Naive thymus-derived CD4-positive, alpha-beta T cell (primary cell): ENCODE measurements at regions not wholly inside any gene's neighbourhood (a gene's known extent, or its start where the extent isn't known, plus 50 kb on each side); places are given as distances from the start of the nearest gene placed in this dataset.

Source experiments
- ATAC-seq: fragments of 150-1000 bp; cut with Tn5 transposase; 2 replicates; pipeline ENCODE4 v1.10.0; 2021; ENCODE audit warnings: mild to moderate bottlenecking, moderate library complexity
- CTCF ChIA-PET: fragments of 350-600 bp; sonication (Branson Sonifier 250); formaldehyde crosslinking; loops from one replicate; lab custom pipeline; 2021; ENCODE audit warnings: antibody characterized with exemption; lab: Charles Lee
- POLR2A ChIA-PET: fragments of 350-600 bp; sonication (Branson Sonifier 250); formaldehyde crosslinking; loops from one replicate; lab custom pipeline; 2021; ENCODE audit warnings: antibody characterized with exemption, inconsistent platforms; lab: Charles Lee
- DNase-seq, 9 donors: peaks; one replicate each; pipeline versions ENCODE4 v3.0.0 to v3.0.0-alpha.2; 2020 to 2022; ENCODE audit warnings: mixed read lengths in 1 of 9
- H3K27ac ChIP-seq: one replicate; pipeline ENCODE4 v1.7.0; 2013; ENCODE audit warnings: mild to moderate bottlenecking, low read depth, low read length, moderate library complexity
- H3K27me3 ChIP-seq, 2 donors: one replicate each; pipeline ENCODE4 v1.7.0; 2013; ENCODE audit warnings: low read length in 2 of 2, mild to moderate bottlenecking in 2 of 2, moderate library complexity in 2 of 2; ENCODE audit not compliant: control insufficient read depth in 2 of 2, insufficient read depth in 2 of 2
- H3K36me3 ChIP-seq, 3 experiments: 1 replicate in 2 of 3; 2 replicates in 1 of 3; pipeline ENCODE4 v1.7.0; 2013; ENCODE audit warnings: low read length in 3 of 3, mild to moderate bottlenecking in 3 of 3, moderate library complexity in 1 of 3; ENCODE audit not compliant: insufficient read depth in 3 of 3, control insufficient read depth in 2 of 3
- H3K4me1 ChIP-seq, 2 donors: one replicate each; pipeline ENCODE4 v1.7.0; 2013; ENCODE audit warnings: low read length in 2 of 2, mild to moderate bottlenecking in 2 of 2, moderate library complexity in 1 of 2; ENCODE audit not compliant: control insufficient read depth in 2 of 2, insufficient read depth in 2 of 2
- H3K4me3 ChIP-seq: 2 replicates; pipeline ENCODE4 v1.7.0; 2013; ENCODE audit warnings: mild to moderate bottlenecking, low read length
- H3K9me3 ChIP-seq, 3 experiments: 1 replicate in 2 of 3; 2 replicates in 1 of 3; pipeline ENCODE4 v1.7.0; 2013; ENCODE audit warnings: low read length in 3 of 3; ENCODE audit not compliant: control insufficient read depth in 2 of 3
- H3K27ac Mint-ChIP-seq, 9 donors: one replicate each; pipeline ENCODE4 v1.8.0; 2020 to 2022; ENCODE audit warnings: mixed read lengths in 9 of 9, mild to moderate bottlenecking in 8 of 9, moderate library complexity in 5 of 9, inconsistent platforms in 2 of 9
- H3K27me3 Mint-ChIP-seq, 5 donors: one replicate each; pipeline ENCODE4 v1.8.0; 2021 to 2022; ENCODE audit warnings: mixed read lengths in 5 of 5, mild to moderate bottlenecking in 1 of 5
- H3K36me3 Mint-ChIP-seq, 5 donors: one replicate each; pipeline ENCODE4 v1.8.0; 2020 to 2022; ENCODE audit warnings: mixed read lengths in 5 of 5, mild to moderate bottlenecking in 3 of 5, inconsistent platforms in 1 of 5
- H3K4me1 Mint-ChIP-seq, 7 donors: one replicate each; pipeline ENCODE4 v1.8.0; 2020 to 2022; ENCODE audit warnings: mixed read lengths in 7 of 7, mild to moderate bottlenecking in 3 of 7, inconsistent platforms in 1 of 7
- H3K4me3 Mint-ChIP-seq, 10 donors: one replicate each; pipeline ENCODE4 v1.8.0; 2020 to 2022; ENCODE audit warnings: mild to moderate bottlenecking in 10 of 10, mixed read lengths in 10 of 10, moderate library complexity in 6 of 10, inconsistent platforms in 2 of 10
- H3K9me3 Mint-ChIP-seq, 11 donors: one replicate each; pipeline ENCODE4 v1.8.0; 2020 to 2022; ENCODE audit warnings: mixed read lengths in 11 of 11, mild to moderate bottlenecking in 4 of 11, inconsistent platforms in 1 of 11, moderate library complexity in 1 of 11
- intact Hi-C, 2 donors: fragments of 100-400 bp; cut with micrococcal nuclease; formaldehyde crosslinking; loops; one replicate each; pipeline ENCODE4 v1.15.1; 2023

GRCh38 chr2:146844226-146844990 lies 1000.4 kb upstream of the ACVR2A start:
- H3K9me3 ChIP-seq, result no peaks in the 10 kb centered on the region
- intact Hi-C loops, result no loop called here
- POLR2A ChIA-PET, result no interaction called here

GRCh38 chr2:146837857-146838256 lies 1007.0 kb upstream of the ACVR2A start:
- DNase-seq (no peak), ATAC-seq (no peak)
- no peaks in the 10 kb centered on the region for H3K36me3 Mint-ChIP-seq
- peaks cover 0 to 5% (median 0%) of the 10 kb centered on the region in 11 donors for H3K9me3 Mint-ChIP-seq
- POLR2A ChIA-PET, result no interaction called here
- intact Hi-C loops, result no loop called here
- Histone ChIP-seq H3K27me3 (no peaks in the 10 kb centered on the region), H3K4me1 (no peaks in the 10 kb centered on the region), H3K36me3 (no peaks in the 10 kb centered on the region), H3K9me3 (no peaks in the 10 kb centered on the region), H3K27ac (no peak overlapping the region), H3K4me3 (no peak overlapping the region)
- no peak overlapping the region for H3K4me3 Mint-ChIP-seq
- H3K4me1 Mint-ChIP-seq, result no peaks in the 10 kb centered on the region
- H3K27ac Mint-ChIP-seq, result no peak overlapping the region
- CTCF ChIA-PET, result no interaction called here
- no peaks in the 10 kb centered on the region for H3K27me3 Mint-ChIP-seq

More at GRCh38 chr2:146844226-146844990, 1000.4 kb upstream of the ACVR2A start:
- no peaks in the 10 kb centered on the region for H3K36me3 Mint-ChIP-seq
- Histone ChIP-seq H3K27me3 (no peaks in the 10 kb centered on the region), H3K27ac (no peak overlapping the region), H3K4me1 (no peaks in the 10 kb centered on the region), H3K36me3 (no peaks in the 10 kb centered on the region), H3K4me3 (no peak overlapping the region)
- CTCF ChIA-PET, result no interaction called here
- DNase-seq, result no peak
- H3K27me3 Mint-ChIP-seq, result no peaks in the 10 kb centered on the region
- ATAC-seq, result no peak
- no peak overlapping the region for H3K4me3 Mint-ChIP-seq
- H3K27ac Mint-ChIP-seq, result no peak overlapping the region
- peaks cover 0 to 1% (median 0%) of the 10 kb centered on the region in 11 donors for H3K9me3 Mint-ChIP-seq
- no peaks in the 10 kb centered on the region for H3K4me1 Mint-ChIP-seq

GRCh38 chr2:146826388-146826787 lies 1018.4 kb upstream of the ACVR2A start:
- H3K27ac Mint-ChIP-seq, result no peak overlapping the region
- H3K36me3 Mint-ChIP-seq, result no peaks in the 10 kb centered on the region
- intact Hi-C loops, result no loop called here
- H3K9me3 ChIP-seq, result no peaks in the 10 kb centered on the region
- ChIA-PET CTCF (no interaction called here), POLR2A (no interaction called here)
- peaks cover 0 to 6% (median 0%) of the 10 kb centered on the region in 11 donors for H3K9me3 Mint-ChIP-seq
- no peak overlapping the region for H3K4me3 Mint-ChIP-seq
- ATAC-seq (no peak), DNase-seq (no peak)
- H3K36me3 ChIP-seq, result no peaks in the 10 kb centered on the region
- no peaks in the 10 kb centered on the region for H3K27me3 ChIP-seq
- H3K4me3 ChIP-seq, result no peak overlapping the region
- H3K27me3 Mint-ChIP-seq, result no peaks in the 10 kb centered on the region
- no peaks in the 10 kb centered on the region for H3K4me1 ChIP-seq
- H3K27ac ChIP-seq, result no peak overlapping the region
- no peaks in the 10 kb centered on the region for H3K4me1 Mint-ChIP-seq

- ATAC-seq, result no peak
- Histone ChIP-seq H3K9me3 (no peaks in the 10 kb centered on the region), H3K27me3 (no peaks in the 10 kb centered on the region), H3K4me3 (no peak overlapping the region), H3K36me3 (no peaks in the 10 kb centered on the region), H3K27ac (no peak overlapping the region), H3K4me1 (no peaks in the 10 kb centered on the region)
- POLR2A ChIA-PET, result no interaction called here
- intact Hi-C loops, result no loop called here
- H3K9me3 Mint-ChIP-seq, result peaks cover 0 to 6% (median 0%) of the 10 kb centered on the region in 11 donors
- H3K4me1 Mint-ChIP-seq, result no peaks in the 10 kb centered on the region
- H3K4me3 Mint-ChIP-seq, result no peak overlapping the region
- H3K36me3 Mint-ChIP-seq, result no peaks in the 10 kb centered on the region
- H3K27ac Mint-ChIP-seq, result no peak overlapping the region
- CTCF ChIA-PET, result no interaction called here
- DNase-seq, result no peak
- no peaks in the 10 kb centered on the region for H3K27me3 Mint-ChIP-seq
Observed at GRCh38 chr2:146821836-146822316, 1023.0 kb upstream of the ACVR2A start.

- DNase-seq (no peak), ATAC-seq (no peak)
- Mint-ChIP-seq H3K4me1 (no peaks in the 10 kb centered on the region), H3K9me3 (peaks cover 0 to 6% (median 0%) of the 10 kb centered on the region in 11 donors), H3K4me3 (no peak overlapping the region), H3K27ac (no peak overlapping the region), H3K27me3 (no peaks in the 10 kb centered on the region), H3K36me3 (no peaks in the 10 kb centered on the region)
- no peaks in the 10 kb centered on the region for H3K4me1 ChIP-seq
- ChIA-PET POLR2A (no interaction called here), CTCF (no interaction called here)
- H3K27me3 ChIP-seq, result no peaks in the 10 kb centered on the region
- intact Hi-C loops, result no loop called here
- no peak overlapping the region for H3K27ac ChIP-seq
- H3K9me3 ChIP-seq, result no peaks in the 10 kb centered on the region
- no peak overlapping the region for H3K4me3 ChIP-seq
- H3K36me3 ChIP-seq, result no peaks in the 10 kb centered on the region
Observed at GRCh38 chr2:146820672-146821071, 1024.2 kb upstream of the ACVR2A start.

GRCh38 chr2:146818122-146818521 lies 1026.7 kb upstream of the ACVR2A start:
- H3K4me3 Mint-ChIP-seq, result no peak overlapping the region
- H3K9me3 Mint-ChIP-seq, result peaks cover 0 to 7% (median 0%) of the 10 kb centered on the region in 11 donors
- no peaks in the 10 kb centered on the region for H3K4me1 Mint-ChIP-seq
- H3K27ac Mint-ChIP-seq, result no peak overlapping the region
- no peaks in the 10 kb centered on the region for H3K27me3 Mint-ChIP-seq
- POLR2A ChIA-PET, result no interaction called here
- no peaks in the 10 kb centered on the region for H3K36me3 ChIP-seq
- CTCF ChIA-PET, result no interaction called here
- DNase-seq (no peak), ATAC-seq (no peak)
- H3K4me3 ChIP-seq, result no peak overlapping the region
- H3K4me1 ChIP-seq, result no peaks in the 10 kb centered on the region
- no peaks in the 10 kb centered on the region for H3K9me3 ChIP-seq
- intact Hi-C loops, result no loop called here
- H3K36me3 Mint-ChIP-seq, result no peaks in the 10 kb centered on the region
- H3K27ac ChIP-seq, result no peak overlapping the region
- no peaks in the 10 kb centered on the region for H3K27me3 ChIP-seq

GRCh38 chr2:146817613-146818012 lies 1027.2 kb upstream of the ACVR2A start:
- no peaks in the 10 kb centered on the region for H3K4me1 Mint-ChIP-seq
- ChIA-PET CTCF (no interaction called here), POLR2A (no interaction called here)
- no peak overlapping the region for H3K27ac Mint-ChIP-seq
- Histone ChIP-seq H3K27me3 (no peaks in the 10 kb centered on the region), H3K36me3 (no peaks in the 10 kb centered on the region), H3K27ac (no peak overlapping the region), H3K9me3 (no peaks in the 10 kb centered on the region), H3K4me3 (no peak overlapping the region), H3K4me1 (no peaks in the 10 kb centered on the region)
- intact Hi-C loops, result no loop called here
- DNase-seq, result no peak
- no peaks in the 10 kb centered on the region for H3K36me3 Mint-ChIP-seq
- H3K4me3 Mint-ChIP-seq, result no peak overlapping the region
- H3K27me3 Mint-ChIP-seq, result no peaks in the 10 kb centered on the region
- peaks cover 0 to 7% (median 0%) of the 10 kb centered on the region in 11 donors for H3K9me3 Mint-ChIP-seq
- no peak for ATAC-seq
